MCF 10A (cell line): ENCODE measurements at regions not wholly inside any gene's neighbourhood (a gene's known extent, or its start where the extent isn't known, plus 50 kb on each side); places are given as distances from the start of the nearest gene placed in this dataset.
A peak's percentile ranks its signal among the peaks of the same experiment; 100 is the strongest.

Source experiments
- BruUV-seq: library from RNA; stranded (reverse); fragments of 400-500 nt; replicated peaks from 2 replicates; lab custom pipeline; 2021; lab: Mats Ljungman, UMichigan
- CTCF ChIA-PET: fragments of 300-600 bp; sonication (Branson Sonifier 250); formaldehyde crosslinking; extraction: SDS; loops from one replicate; lab custom pipeline; 2021; ENCODE audit warnings: antibody characterized with exemption, inconsistent platforms; lab: Yijun Ruan, JAX
- POLR2A ChIA-PET: fragments of 300-600, 350-650 bp; sonication (Branson Sonifier 250); formaldehyde crosslinking; extraction: SDS; loops from one replicate; lab custom pipeline; 2020; ENCODE audit warnings: antibody characterized with exemption, inconsistent platforms; lab: Yijun Ruan, JAX
- DNase-seq: peaks from one replicate; pipeline ENCODE4 v3.0.0-alpha.2; 2018; ENCODE audit not compliant: unreplicated experiment
- H3K27ac Mint-ChIP-seq: one replicate; pipeline ENCODE4 v1.8.0; 2022; ENCODE audit warnings: mild to moderate bottlenecking, low read depth, mixed read lengths; ENCODE audit not compliant: unreplicated experiment
- H3K27me3 Mint-ChIP-seq: one replicate; pipeline ENCODE4 v1.8.0; 2022; ENCODE audit warnings: mixed read lengths; ENCODE audit not compliant: insufficient read depth, unreplicated experiment
- H3K36me3 Mint-ChIP-seq: one replicate; pipeline ENCODE4 v1.8.0; 2022; ENCODE audit warnings: mild to moderate bottlenecking, moderate library complexity, mixed read lengths; ENCODE audit not compliant: insufficient read depth, unreplicated experiment
- H3K4me1 Mint-ChIP-seq: one replicate; pipeline ENCODE4 v1.8.0; 2022; ENCODE audit warnings: mixed read lengths; ENCODE audit not compliant: insufficient read depth, unreplicated experiment
- H3K4me3 Mint-ChIP-seq: one replicate; pipeline ENCODE4 v1.8.0; 2022; ENCODE audit warnings: mild to moderate bottlenecking, moderate library complexity, mixed read lengths; ENCODE audit not compliant: unreplicated experiment
- H3K9me3 Mint-ChIP-seq: one replicate; pipeline ENCODE4 v1.8.0; 2022; ENCODE audit warnings: mixed read lengths; ENCODE audit not compliant: unreplicated experiment
- CTCF ChIP-seq: fragments of 200-600 bp; IDR thresholded peaks from one replicate; pipeline ENCODE4 v1.8.0; 2022; ENCODE audit warnings: antibody characterized with exemption, mild to moderate bottlenecking; ENCODE audit not compliant: unreplicated experiment
- intact Hi-C: fragments of 100-400 bp; cut with micrococcal nuclease; formaldehyde crosslinking; loops from 2 replicates; pipeline ENCODE4 v1.14.1; 2022

- POLR2A ChIA-PET, result no interaction called here
- no peaks in the 10 kb centered on the region for H3K4me1 Mint-ChIP-seq
- H3K9me3 Mint-ChIP-seq, result peaks cover 7% of the 10 kb centered on the region
- CTCF ChIA-PET, result no interaction called here
- peaks cover 6% of the 10 kb centered on the region for H3K36me3 Mint-ChIP-seq
- H3K4me3 Mint-ChIP-seq, result no peak overlapping the region
- TF ChIP-seq CTCF, result no peak
- peak overlapping the region; percentile 21 for H3K27ac Mint-ChIP-seq
- DNase-seq, result peak; percentile 3
- no TSS peak for BruUV-seq
- intact Hi-C loops, result no loop called here
- H3K27me3 Mint-ChIP-seq, result no peaks in the 10 kb centered on the region
Measured at GRCh38 chr4:12084690-12085089, 656.0 kb upstream of the HS3ST1 start.

DNA sequence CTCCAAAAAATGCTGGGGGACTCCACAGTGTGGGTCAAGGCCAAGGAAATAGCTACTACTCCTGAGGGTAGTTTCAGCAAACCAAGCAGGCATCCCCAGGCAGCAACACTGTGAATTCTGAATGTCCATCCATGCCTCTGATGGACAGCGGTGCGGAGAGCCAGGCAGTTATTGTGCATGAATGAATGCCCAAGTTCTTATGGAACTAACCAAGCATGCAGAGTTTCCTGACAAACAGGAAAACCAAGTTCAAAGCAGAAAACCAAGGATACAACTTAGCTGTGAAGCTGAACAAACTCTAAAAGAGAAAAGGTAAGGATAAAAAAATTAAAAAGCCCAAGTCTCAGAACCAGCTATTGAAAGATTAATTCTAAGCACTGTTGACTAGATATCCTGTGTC, 642.6 kb upstream of the HS3ST1 start:
- DNase-seq, result no peak
- Mint-ChIP-seq H3K27ac (no peak overlapping the region), H3K4me3 (no peak overlapping the region), H3K4me1 (no peaks in the 10 kb centered on the region), H3K27me3 (no peaks in the 10 kb centered on the region), H3K9me3 (no peaks in the 10 kb centered on the region), H3K36me3 (no peaks in the 10 kb centered on the region)
- no peak for TF ChIP-seq CTCF
- ChIA-PET CTCF (interaction anchor here (1.1 kb wide), 1 partner anchor 18 kb away, joined by 3 read pairs; no protein-coding TSS in a partner anchor), POLR2A (interaction anchor here (1.0 kb wide), 1 partner anchor 8 kb away, joined by 4 read pairs; no protein-coding TSS in a partner anchor)
- no TSS peak for BruUV-seq
- intact Hi-C loops, result no loop called here

GRCh38 chr4:12053966-12054365, 625.3 kb upstream of the HS3ST1 start:
- BruUV-seq, result no TSS peak
- no peaks in the 10 kb centered on the region for H3K27me3 Mint-ChIP-seq
- no peaks in the 10 kb centered on the region for H3K9me3 Mint-ChIP-seq
- H3K4me3 Mint-ChIP-seq, result no peak overlapping the region
- ChIA-PET POLR2A (no interaction called here), CTCF (interaction anchor here (0.5 kb wide), 1 partner anchor 1248 kb away, joined by 4 read pairs; no protein-coding TSS in a partner anchor)
- TF ChIP-seq CTCF, result no peak
- DNase-seq, result no peak
- intact Hi-C loops, result no loop called here
- H3K27ac Mint-ChIP-seq, result no peak overlapping the region
- H3K4me1 Mint-ChIP-seq, result peaks cover 5% of the 10 kb centered on the region
- no peaks in the 10 kb centered on the region for H3K36me3 Mint-ChIP-seq

DNA sequence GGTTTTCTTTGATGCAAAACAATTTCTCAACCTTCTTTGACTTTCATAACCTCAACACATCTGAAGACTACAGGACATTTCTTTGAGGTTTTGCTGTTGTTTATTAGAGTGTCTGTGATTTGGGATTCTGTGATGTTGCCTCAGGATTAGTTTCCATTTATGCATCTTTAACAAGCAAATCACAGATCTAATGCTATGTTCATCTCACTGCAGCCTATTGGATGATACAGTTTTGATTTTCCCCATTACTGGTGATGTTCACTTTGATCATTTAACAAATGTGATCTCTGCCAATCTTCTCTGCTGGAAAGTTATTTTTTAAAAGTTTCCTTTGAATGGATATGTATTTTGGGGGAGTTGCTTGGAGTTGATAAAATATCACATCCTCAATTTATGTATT, 624.9 kb upstream of the HS3ST1 start:
- H3K27ac Mint-ChIP-seq, result no peak overlapping the region
- peaks cover 5% of the 10 kb centered on the region for H3K4me1 Mint-ChIP-seq
- no peak for TF ChIP-seq CTCF
- no peaks in the 10 kb centered on the region for H3K36me3 Mint-ChIP-seq
- no peaks in the 10 kb centered on the region for H3K9me3 Mint-ChIP-seq
- BruUV-seq, result no TSS peak
- POLR2A ChIA-PET, result no interaction called here
- intact Hi-C loops, result no loop called here
- no peak overlapping the region for H3K4me3 Mint-ChIP-seq
- CTCF ChIA-PET, result interaction anchor here (0.5 kb wide), 1 partner anchor 1248 kb away, joined by 4 read pairs; no protein-coding TSS in a partner anchor
- no peaks in the 10 kb centered on the region for H3K27me3 Mint-ChIP-seq
- DNase-seq, result no peak
